Mucosa of descending colon (tissue), 3 donors: ENCODE measurements at regions not wholly inside any gene's neighbourhood (a gene's known extent, or its start where the extent isn't known, plus 50 kb on each side); places are given as distances from the start of the nearest gene placed in this dataset.
A peak's percentile ranks its signal among the peaks of the same experiment; 100 is the strongest.

Source experiments
- ATAC-seq: fragments of 200-7000 bp; cut with Tn5 transposase; one replicate; pipeline ENCODE4 v1.9.1; 2020; ENCODE audit warnings: mild to moderate bottlenecking, moderate library complexity
- DNase-seq, 3 donors: peaks; one replicate each; pipeline ENCODE4 v3.0.0-alpha.2; 2020
- H3K36me3 ChIP-seq: fragments of 200-600 bp; one replicate; pipeline ENCODE4 v1.8.0; 2021; ENCODE audit warnings: low read depth, mild to moderate bottlenecking
- H3K4me1 ChIP-seq: fragments of 200-600 bp; one replicate; pipeline ENCODE4 v1.8.0; 2021; ENCODE audit warnings: low read depth, mild to moderate bottlenecking
- H3K4me3 ChIP-seq: fragments of 200-600 bp; one replicate; pipeline ENCODE4 v1.8.0; 2021; ENCODE audit warnings: mild to moderate bottlenecking
- H3K9me3 ChIP-seq: fragments of 200-600 bp; one replicate; pipeline ENCODE4 v1.8.0; 2021; ENCODE audit warnings: mild to moderate bottlenecking
- intact Hi-C, 2 donors: fragments of 100-400 bp; cut with DNase I in 1 of 2; cut with micrococcal nuclease in 1 of 2; formaldehyde crosslinking; loops; one replicate each; pipeline versions ENCODE4 v1.11.0 to v1.11.1; 2022; cut with DNase I, micrococcal nuclease
- TF ChIP-seq, protein P1 (sequence below): fragments of 200-600 bp; IDR thresholded peaks from one replicate; pipeline ENCODE4 v1.8.0; 2022; ENCODE audit warnings: antibody characterized with exemption, mild to moderate bottlenecking
- donor health status: DM: no; HTN: no; CAD: no; lungs with moderate emphysema.
- donor health status: DM: no; HTN: no; CAD: no.
- donor health status: DM: no; HTN: yes; CAD: no.

GRCh38 chr2:67295851-67296250 lies 101.3 kb upstream of the ETAA1 start:
- Histone ChIP-seq H3K36me3 (no peaks in the 10 kb centered on the region), H3K4me3 (no peak overlapping the region), H3K4me1 (no peaks in the 10 kb centered on the region), H3K9me3 (no peaks in the 10 kb centered on the region)
- DNase-seq (no peak), ATAC-seq (no peak)
- TF ChIP-seq, protein P1, sequence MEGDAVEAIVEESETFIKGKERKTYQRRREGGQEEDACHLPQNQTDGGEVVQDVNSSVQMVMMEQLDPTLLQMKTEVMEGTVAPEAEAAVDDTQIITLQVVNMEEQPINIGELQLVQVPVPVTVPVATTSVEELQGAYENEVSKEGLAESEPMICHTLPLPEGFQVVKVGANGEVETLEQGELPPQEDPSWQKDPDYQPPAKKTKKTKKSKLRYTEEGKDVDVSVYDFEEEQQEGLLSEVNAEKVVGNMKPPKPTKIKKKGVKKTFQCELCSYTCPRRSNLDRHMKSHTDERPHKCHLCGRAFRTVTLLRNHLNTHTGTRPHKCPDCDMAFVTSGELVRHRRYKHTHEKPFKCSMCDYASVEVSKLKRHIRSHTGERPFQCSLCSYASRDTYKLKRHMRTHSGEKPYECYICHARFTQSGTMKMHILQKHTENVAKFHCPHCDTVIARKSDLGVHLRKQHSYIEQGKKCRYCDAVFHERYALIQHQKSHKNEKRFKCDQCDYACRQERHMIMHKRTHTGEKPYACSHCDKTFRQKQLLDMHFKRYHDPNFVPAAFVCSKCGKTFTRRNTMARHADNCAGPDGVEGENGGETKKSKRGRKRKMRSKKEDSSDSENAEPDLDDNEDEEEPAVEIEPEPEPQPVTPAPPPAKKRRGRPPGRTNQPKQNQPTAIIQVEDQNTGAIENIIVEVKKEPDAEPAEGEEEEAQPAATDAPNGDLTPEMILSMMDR = no peak
- intact Hi-C loops = no loop called here

DNA sequence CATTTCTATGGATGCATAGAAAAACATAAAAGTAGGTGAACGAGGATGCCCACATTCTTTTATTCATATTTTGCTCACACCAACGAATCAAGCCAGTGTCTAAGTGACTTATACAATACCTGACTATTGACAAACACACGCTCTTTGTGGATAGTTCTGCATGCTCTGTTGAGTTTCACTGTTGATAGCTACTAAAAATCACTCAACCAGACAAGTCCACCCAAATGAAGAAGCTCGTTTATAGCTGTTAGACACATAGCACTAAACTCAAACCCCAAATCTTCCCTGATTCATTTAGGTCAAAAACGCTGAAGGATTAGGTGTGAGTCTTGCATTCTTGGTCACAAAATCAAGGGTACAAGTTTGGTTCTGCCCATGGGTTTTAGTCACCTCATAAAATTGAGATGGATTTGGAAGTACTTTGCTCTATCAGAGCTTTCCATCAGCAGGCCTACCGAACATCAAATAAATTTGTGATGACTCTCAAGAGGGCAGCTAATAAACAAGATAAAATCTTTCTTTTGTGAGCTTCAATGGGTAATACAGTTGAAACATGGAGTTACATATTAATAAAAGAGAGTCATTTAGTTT lies 92.7 kb upstream of the ETAA1 start:
- intact Hi-C loops = no loop called here
- TF ChIP-seq, protein P1 = no peak
- no peaks in the 10 kb centered on the region for H3K4me1 ChIP-seq
- no peaks in the 10 kb centered on the region for H3K36me3 ChIP-seq
- no peaks in the 10 kb centered on the region for H3K9me3 ChIP-seq
- ATAC-seq = no peak
- no peak for DNase-seq
- no peak overlapping the region for H3K4me3 ChIP-seq

GRCh38 chr2:67309281-67309680 lies 87.9 kb upstream of the ETAA1 start:
- peak; percentile 33 for ATAC-seq
- intact Hi-C loops = no loop called here
- Histone ChIP-seq H3K9me3 (no peaks in the 10 kb centered on the region), H3K4me3 (no peak overlapping the region), H3K4me1 (no peaks in the 10 kb centered on the region), H3K36me3 (no peaks in the 10 kb centered on the region)
- TF ChIP-seq, protein P1 = no peak
- DNase-seq = no peak

- Histone ChIP-seq H3K36me3 (no peaks in the 10 kb centered on the region), H3K9me3 (no peaks in the 10 kb centered on the region), H3K4me3 (no peak overlapping the region), H3K4me1 (no peaks in the 10 kb centered on the region)
- DNase-seq (no peak), ATAC-seq (no peak)
- TF ChIP-seq, protein P1 = no peak
- intact Hi-C loops = no loop called here
These were observed 85.6 kb upstream of the ETAA1 start for GRCh38 chr2:67311536-67311935.

DNA sequence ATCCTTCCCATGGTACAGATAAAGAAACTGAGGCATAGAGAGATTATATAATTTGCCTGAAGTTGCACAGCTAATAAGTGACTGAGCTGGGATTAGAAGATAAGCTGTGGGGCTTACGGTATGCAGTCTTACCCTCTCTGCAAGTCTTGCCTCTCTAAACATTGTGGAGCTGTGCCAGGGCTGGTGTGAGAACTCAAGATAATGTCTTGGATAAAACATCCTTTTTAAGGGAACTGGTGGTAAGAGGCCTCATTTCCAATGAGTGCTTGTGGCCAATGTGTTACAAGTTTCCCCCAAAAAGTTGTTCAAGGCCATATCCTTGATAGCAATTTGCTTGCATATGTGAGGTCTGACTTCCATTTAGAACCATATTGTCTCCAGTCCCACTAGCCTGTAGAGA lies 84.3 kb upstream of the ETAA1 start:
- no peak overlapping the region for H3K4me3 ChIP-seq
- H3K9me3 ChIP-seq = no peaks in the 10 kb centered on the region
- no peaks in the 10 kb centered on the region for H3K4me1 ChIP-seq
- H3K36me3 ChIP-seq = no peaks in the 10 kb centered on the region
- TF ChIP-seq, protein P1 = no peak
- DNase-seq (no peak), ATAC-seq (no peak)
- intact Hi-C loops = no loop called here

DNA sequence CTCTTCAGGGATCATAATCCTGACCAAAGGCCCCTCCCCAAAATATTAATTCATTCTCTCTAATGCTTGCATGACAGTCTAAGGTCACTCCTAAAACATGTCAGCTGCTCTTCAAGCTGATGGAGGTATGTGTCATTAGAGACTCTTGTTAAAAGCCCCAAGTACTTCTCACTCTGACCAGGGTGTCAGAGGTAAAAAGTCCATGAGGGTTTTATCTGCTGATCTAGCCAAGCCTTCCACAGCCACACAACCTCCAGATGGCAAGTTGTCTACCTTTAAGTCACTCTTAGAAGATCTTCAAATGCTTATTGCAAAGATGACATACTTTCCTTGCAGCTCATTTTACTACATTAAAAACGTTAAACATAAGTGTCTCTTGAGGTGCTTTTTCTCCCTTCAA lies 83.6 kb upstream of the ETAA1 start:
- no peak for ATAC-seq
- intact Hi-C loops = no loop called here
- H3K36me3 ChIP-seq = no peaks in the 10 kb centered on the region
- no peak for DNase-seq
- H3K4me1 ChIP-seq = no peaks in the 10 kb centered on the region
- no peaks in the 10 kb centered on the region for H3K9me3 ChIP-seq
- no peak overlapping the region for H3K4me3 ChIP-seq
- TF ChIP-seq, protein P1 = no peak
